Stimulated activated naive CD4-positive, alpha-beta T cell (primary cell): ENCODE measurements at regions not wholly inside any gene's neighbourhood (a gene's known extent, or its start where the extent isn't known, plus 50 kb on each side); places are given as distances from the start of the nearest gene placed in this dataset.

ENCODE experiments used
- DNase-seq, 6 experiments: peaks; one replicate each; lab custom pipeline; 2025; lab: John Stamatoyannopoulos, UW

DNA sequence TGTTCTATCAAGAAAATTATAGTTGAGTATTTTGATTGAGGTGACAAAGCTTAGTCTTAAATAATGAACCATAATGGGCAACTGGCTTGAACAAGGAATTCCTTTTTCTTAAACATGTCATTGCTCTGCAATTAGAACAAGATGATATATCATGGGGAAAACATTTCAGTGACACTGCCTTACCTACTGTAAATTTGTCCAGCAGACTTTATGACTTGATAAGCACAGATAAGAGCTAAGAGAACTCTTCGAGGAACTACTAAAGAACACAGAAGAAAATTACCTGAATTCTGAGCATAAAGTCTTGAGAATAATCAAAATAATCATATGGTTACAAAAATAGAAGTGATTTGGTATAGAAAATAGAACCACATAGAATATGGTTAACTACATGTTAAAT is 257.8 kb downstream of the PDHA2 start:
- no peak for DNase-seq

DNA sequence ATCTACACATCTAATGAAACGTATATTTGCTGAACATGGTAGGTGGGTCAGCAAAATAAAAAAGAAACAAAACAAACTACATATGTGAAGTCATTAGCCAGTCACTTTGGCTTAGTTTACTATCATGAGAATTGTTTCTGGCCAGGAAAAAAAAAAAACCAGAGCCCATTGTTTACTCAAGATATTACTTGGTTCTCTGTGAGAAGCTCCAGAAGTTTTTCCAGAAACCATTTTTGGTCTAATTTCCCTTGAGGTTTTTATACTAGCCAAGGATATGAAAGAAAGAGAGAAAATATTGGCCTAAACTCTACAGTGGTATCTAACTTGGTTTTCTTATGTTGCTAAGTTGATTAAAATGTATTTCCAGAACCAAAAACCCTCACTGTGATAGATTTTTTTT is 259.1 kb downstream of the PDHA2 start:
- no peak for DNase-seq

DNA sequence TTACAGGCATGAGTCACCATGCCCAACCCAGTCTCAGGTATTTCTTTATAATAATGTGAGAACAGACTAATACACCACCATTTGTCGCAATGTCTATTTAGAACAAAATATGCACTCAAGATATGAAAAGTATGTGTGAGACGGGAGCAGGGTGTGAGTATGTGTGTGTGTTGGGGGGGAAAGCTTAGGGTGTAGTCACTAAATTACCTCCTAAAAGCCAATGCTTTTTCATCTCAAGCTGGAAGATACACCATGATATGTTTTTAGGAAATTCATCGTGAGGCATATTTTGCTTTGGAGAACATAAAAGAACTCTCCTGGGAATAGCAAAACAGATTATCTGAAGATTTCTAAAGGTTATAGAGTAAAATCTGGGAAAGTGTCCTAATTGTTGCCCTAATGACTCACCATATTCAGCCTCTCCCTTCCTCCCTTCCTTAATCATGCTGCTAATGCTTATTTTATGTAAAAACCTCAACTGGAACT is 262.7 kb downstream of the PDHA2 start:
- no peak for DNase-seq

DNA sequence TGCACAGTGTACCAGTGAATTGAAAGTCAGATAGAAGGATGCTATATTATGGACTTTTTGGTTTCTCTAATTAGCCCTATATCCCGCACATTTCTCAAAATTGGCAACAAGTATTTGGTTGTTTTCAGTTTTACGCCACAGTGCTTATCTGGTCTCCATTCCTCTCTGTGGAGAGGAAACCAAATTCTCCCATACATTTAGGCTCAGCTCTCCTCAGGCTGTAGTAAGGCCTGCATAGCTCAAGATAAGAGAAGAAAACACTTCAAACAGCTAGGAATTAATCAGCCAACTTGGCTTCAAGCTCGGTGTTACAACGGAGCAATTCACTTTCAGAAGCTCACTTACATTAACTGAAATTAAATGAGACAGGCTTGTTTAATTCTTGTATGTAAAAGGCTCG is 263.2 kb downstream of the PDHA2 start:
- no peak for DNase-seq

DNA sequence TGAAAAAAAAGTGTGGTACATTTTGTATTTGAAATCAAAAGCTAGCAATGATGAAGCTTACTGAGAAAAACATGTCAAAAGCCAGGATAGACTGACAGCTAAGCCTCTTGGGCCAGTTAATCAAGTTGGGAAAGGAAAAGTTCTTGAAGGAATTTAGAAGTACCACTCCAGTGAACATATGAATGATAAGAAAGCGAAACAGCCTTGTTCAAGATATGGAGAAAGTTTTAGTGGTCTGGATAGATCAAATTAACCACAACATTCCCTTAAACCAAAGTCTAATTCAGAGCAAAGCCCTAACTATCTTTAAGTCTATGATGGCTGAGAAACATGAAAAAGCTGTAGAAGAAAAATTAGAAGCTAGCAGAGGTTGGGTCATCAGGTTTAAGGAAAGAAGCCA is 268.3 kb downstream of the PDHA2 start:
- DNase-seq, result no peak

DNA sequence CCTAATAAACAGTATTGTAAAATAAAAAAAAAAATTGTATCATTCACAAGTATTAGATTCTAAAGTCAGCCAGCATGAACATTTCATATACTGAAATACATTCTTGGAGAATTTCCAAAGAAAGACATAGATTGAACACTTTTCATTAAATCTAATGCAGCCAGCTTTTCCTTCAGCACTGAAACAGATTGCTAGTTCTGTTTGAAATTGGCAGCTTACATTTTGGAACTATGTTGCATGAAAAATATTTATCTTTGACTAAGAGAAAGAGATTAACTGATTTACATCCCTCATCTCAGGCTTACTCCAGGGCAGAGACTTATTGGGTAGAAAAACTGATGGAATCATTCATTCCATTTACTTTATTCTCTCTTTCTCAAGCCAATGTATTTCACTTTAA is 272.7 kb downstream of the PDHA2 start:
- no peak for DNase-seq

DNA sequence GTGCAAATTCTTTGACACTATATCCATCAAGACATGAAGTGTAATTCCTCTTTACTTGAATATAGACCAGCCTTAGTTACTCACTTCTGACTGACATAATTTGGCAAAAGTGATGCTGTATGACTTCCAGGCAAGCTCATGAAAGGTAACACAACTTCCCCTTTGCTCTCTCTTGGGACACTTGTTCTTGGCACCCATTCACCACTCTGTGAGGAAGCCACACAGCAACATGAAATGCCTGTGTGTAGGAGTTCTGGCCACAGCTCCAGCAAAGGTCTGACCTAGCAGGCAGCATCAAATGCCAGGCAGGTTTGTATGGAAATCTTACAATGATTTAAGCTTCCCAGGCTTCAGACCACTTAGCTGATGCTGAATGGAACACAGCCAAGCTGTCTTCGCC is 280.3 kb downstream of the PDHA2 start:
- no peak for DNase-seq

DNA sequence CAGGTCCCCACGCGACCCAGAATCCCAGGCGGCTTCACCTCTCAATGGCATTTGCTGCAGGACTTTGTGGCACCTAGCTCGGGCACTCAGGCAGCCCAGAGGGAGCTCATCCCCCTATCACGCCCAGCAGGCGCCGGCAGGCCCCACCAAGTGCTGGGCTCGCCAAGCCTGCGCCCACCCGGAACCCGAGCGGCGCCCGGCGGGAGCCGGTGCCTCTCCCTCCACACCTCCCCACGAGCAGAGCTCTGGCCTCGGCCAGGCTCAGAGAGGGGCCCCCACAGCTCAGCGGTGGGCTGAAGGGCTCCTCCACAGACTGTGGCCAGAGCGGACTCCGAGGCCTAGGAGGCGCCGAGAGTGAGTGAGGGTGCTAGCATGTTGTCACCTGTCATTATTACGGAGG is 286.3 kb downstream of the PDHA2 start:
- no peak for DNase-seq

DNA sequence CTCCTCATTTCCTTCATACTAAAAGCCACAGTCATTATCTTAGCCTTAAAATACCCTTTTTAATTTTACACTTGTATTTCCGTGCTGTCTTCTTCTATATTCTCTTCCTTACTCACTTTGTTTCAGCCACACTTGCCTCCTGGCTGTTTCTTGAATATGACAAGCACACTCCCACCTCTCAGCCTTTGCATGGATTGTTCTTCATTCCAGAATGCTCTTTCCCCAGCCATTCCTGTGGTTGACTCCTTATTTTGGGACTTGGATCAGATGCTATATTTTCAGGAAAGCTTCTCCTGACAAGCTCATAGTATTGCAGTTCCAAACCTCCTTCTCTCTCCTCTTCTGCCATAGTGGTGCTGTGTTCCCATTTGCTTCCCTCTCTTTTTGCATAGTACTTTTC is 291.3 kb downstream of the PDHA2 start:
- DNase-seq, result no peak

DNA sequence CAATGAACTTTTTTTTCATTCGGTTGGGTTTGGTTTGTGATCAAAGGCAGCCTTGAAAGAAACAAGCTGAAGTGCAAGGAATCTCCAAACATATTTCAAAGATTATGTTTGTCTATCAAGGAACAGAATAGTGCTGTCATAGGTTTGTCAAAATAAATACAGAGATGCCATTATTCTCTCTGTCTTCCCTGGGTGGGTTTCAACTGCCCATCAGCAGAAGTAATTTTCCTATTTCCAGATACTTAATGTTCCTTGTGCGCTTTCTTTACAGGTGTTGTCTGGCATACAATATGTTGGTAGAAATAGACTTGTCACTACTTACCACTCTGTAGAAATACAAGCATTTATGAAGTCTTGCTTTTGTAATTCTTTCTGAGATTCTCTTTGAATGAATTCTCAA is 294.9 kb downstream of the PDHA2 start:
- no peak for DNase-seq

DNA sequence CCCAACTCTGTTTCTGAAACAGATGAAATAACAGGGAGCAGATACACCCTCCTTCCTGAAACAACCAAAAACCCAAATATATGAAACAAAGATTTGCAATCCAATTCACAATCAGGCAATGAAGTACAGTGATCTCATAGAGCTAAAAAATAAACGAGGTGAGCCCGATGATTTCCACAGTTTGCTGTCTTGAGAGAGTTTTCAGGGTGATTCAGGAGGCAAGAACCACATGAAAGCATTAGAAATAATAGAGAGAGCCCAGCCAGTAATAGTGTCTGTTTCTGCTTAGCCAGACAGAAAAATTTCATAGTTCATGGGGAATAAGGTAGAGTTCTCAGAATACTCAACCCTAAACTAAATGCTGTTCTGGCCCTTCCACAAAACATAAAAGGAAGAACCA is 296.2 kb downstream of the PDHA2 start:
- DNase-seq, result no peak

DNA sequence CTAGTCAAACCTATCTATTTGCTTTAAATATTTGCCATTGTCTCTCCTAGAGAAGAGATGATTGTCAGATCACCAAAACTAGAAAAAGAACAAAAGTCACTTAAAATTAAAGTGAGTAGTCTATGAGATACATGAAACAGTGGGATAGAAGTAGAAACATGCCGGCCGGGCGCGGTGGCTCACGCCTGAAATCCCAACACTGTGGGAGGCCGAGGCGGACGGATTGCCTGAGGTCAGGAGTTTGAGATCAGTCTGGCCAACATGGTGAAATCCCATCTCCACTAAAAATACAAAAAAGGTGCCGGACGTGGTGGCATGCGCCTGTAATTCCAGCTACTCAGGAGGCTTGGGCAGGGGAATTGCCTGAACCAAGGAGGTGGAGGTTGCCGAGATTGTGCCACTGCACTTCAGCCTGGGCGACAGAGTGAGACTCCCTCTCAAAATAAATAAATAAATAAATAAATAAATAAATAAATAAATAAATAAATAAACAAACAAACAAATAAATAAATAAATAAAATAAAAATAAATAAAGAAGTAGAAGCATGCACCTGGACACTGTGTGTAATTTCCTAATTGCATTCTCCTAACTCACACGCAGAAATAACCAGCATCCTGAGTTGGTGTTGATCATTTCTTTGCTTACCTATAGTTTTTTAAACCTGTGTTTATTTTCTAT is 299.5 kb downstream of the PDHA2 start:
- no peak for DNase-seq

DNA sequence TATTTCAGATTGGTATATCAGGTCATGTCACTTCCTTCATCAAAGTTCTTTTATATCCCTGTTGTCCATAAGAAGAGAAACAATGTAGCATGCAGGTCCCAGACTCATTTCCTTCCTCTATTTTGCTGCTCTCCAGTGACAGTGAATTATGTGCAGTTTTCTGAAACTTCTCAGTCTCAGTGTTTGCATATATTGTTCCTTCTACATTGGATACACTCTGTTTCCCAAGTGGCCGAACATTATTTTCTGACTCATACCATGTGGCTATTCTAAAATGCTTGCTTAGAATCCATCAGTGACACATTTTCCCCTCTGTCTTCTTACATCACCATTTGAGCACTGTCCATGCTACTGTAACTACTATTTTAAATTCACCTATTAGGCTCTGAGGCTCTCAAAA is 305.7 kb downstream of the PDHA2 start:
- no peak for DNase-seq

DNA sequence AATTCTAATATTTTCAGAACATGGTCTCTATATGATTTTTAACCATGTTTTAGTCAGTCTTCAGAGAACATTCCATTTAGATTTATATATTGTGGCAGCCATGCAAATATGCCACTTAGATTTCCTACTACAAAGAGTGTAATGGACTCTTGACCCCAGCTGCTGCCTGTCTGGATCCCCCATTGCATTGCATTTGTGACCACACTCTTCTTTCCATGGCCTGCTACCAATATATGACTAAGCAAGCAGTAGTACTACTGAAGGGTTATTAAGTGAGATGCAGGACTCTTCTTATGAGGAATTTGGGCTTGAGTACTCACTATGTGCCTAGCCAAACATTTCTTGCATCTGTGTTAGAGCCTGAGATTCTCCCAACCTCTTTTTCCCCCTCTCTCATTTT is 306.8 kb downstream of the PDHA2 start:
- DNase-seq, result no peak

DNA sequence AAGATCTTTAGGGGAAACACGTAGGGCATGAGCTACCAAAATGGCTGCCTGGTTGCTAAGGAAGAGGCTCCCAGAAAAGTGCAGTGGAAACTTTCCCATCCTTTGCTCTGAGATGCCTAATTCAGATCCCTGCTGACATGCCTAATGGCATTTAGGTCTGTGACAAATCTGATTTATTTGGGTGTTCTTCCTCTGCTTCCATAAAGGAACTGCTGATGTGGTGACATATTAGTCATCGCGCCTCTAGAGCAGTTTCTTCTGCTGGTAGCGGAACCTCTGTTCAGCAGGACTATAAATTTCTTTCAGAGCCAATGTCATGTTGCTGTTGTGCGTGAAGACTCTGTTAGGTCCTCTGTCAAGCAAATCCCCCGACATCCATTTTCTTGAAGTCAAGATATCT is 310.0 kb downstream of the PDHA2 start:
- no peak for DNase-seq

DNA sequence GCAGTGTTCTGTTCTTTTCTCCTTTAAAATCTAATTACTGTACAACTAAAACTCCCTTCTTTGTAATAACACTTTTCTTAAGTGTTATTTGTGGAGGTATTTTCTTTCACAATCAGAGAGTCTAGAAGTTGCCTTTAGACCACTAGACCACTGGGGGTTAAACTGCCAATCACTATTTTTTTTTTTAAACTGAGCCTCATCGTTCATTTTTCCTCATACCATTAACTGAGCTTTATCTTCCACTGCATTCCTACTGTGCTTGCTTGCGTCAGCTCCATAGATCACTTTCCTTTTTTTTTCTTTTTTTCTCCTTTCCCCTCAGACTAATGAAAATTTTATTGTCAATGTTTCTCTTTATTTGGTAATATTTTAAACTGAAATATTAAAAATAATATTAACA is 310.6 kb downstream of the PDHA2 start:
- no peak for DNase-seq

DNA sequence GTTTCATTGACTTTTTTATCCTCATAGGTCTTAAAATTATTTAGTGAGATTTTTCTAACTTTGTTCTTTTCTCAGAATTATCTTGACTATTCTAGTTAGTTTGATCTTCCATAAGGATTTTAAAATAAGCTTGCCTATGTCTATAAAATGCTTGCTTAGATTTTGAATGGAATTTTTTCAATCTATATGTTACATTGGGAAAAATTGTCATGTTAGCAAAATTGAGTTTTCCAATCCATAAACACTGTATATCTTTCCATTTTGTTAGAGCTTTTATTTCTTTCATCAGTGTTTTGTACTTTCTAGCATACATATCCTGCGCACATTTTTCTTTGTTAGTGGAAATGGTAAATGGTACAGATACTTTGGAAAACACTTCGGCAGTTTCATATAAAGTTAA is 312.9 kb downstream of the PDHA2 start:
- DNase-seq, result no peak

DNA sequence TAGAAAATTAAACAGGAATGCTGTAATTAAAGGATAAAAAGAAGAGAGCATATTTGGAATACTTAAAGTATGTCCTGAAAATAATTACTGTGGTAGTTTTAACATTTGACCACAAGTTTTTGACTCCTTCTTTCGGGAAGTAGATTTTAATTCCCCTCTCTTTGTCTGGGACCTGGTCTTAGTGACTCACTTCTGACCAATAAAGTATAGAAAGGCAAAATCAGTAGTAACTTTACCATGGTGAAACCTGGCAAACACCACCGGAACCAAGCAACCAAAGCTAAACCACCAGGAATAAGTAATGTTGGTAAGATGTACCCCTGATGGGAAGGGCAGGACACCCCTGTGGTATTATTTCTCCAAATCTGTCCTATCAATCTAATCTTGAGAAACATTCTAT is 314.8 kb downstream of the PDHA2 start:
- no peak for DNase-seq

DNA sequence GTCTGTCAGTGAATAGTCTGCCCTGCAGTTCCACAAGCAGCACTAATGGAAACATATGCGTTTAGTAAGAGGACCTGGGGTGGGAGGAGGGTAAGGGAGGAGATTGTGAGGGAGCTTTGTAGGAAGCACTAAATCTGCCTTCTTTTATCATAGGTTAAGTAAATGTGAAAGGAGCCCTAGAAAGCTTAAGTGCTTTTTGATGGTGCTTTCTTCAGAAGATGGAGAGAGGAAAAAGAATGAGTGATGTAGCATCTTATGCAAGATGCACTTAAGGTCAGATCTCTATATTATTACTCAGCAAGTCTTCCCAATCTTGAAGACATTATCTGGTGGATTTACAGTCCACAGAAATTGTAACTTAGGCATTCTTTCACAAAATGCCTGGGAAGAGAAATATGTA is 322.7 kb downstream of the PDHA2 start:
- no peak for DNase-seq

DNA sequence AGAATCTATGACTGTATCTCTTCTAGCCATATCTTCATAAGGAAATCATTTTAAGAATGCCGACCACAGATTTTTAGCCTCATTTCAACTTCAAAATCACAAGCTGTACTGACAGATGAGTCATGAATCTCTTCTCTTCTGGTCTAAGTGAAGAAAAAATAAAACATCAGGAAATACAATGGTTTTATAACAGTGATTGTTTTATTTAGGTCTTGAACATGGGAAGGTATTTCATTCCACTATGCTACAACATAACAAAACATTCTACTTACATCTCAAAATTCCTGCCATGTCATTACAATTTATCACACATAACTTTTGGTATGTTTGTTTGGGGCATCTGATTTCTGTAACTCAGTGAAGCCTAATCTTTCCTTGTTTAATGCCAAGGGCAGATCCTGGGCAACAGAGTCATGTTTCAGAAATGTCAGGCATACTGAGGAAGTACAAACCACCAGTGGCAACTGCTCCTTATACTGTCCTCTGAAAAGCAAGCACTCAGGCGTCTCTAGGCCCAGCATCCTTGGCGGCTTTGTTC is 325.0 kb downstream of the PDHA2 start:
- DNase-seq, result no peak

DNA sequence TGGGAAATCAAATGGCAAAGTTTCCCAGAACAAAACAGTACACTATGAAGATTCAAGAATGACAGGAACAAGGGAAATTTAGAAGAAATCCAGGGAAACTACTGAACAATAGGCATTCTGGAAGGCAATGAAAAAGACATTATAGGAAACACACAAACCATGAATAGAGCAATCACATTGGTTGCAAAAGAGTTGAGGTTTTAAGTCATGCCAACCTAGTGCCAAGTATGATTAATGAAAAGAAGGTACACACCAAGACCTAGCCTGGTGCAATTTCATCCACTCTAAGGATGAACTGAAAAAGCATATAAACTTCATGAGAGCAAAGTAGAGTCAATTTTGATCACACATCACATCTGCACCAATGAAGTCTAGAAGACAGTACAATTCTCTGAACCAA is 326.9 kb downstream of the PDHA2 start:
- no peak for DNase-seq

DNA sequence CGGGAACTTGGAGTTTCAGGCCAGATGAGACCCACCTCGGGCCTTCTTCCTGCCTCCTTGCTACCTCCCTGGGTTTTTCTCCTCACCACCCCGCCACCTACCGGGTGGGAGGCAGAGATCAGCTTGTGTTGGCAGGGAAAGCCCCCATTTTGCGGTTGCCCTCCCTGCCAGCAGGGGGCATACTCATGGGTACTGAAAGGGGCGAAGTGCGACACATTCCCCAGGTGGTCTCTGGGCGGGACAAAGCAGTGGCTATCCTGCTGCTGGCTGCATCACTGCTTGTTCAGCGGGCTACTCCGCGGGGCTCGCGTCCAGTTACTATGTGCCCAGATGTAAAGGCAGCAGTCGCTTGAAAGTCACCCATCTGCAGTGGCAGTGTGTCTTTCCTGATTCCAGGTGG is 330.3 kb downstream of the PDHA2 start:
- DNase-seq, result no peak

DNA sequence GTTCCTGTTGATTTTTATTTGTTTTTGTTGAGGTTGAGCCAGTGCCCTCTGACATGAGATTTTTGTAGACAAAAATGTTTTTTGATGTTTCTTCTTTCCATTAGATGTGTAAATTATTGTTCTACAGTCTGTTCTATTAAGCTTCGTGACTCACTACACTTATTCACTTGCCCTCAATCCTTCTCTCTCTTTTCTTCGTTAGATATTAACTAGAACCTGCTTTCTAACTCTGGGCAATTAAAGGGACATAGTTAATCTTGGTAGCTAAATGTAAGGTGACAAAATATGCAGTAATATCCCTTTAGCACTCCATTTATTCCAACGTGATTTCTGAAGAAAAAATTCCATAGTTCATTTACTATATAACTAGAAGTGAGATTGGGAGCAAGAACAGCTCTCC is 333.9 kb downstream of the PDHA2 start:
- no peak for DNase-seq

DNA sequence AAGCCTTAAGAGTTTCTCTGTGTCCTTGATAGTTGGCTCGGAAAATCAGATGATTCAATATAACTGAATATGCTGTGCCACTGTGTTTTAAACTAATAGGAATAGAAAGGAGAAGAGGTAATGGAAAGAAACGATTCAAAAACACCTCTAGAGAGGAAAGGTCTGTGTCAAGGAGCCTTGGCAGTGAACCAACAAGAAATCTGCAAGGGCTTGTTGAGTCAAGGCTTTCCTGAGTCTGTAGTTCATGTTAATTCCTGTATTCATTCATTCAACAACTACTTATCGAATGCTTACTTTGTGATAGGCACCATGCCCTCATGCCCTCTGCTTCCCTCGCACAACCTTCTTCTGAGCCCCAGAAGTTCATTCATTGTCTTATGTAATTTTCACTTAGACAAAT is 336.0 kb downstream of the PDHA2 start:
- no peak for DNase-seq
